ENCODE measurements at regions not wholly inside any gene's neighbourhood (a gene's known extent, or its start where the extent isn't known, plus 50 kb on each side); places are given as distances from the start of the nearest gene placed in this dataset.

DNA sequence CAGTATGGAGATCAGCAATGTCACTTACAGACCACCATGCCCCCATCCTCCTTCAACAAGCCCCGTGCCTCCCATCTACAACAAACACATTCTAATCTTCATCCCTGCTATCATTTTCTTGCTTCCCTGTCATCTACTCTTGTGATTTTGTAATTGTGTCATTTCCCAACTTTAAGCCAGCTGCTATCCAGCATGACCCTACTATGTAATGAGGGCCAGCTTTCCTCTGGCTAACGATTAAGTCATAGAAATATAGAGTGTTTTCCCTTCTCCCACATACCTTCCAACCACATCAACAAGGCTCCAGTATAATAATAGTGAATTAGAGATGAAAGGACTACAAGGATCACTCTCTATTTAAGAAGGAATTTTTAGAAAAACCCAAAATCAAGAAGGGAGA is 607.0 kb downstream of the TENT5A start:
- TF ChIP-seq, protein P1, sequence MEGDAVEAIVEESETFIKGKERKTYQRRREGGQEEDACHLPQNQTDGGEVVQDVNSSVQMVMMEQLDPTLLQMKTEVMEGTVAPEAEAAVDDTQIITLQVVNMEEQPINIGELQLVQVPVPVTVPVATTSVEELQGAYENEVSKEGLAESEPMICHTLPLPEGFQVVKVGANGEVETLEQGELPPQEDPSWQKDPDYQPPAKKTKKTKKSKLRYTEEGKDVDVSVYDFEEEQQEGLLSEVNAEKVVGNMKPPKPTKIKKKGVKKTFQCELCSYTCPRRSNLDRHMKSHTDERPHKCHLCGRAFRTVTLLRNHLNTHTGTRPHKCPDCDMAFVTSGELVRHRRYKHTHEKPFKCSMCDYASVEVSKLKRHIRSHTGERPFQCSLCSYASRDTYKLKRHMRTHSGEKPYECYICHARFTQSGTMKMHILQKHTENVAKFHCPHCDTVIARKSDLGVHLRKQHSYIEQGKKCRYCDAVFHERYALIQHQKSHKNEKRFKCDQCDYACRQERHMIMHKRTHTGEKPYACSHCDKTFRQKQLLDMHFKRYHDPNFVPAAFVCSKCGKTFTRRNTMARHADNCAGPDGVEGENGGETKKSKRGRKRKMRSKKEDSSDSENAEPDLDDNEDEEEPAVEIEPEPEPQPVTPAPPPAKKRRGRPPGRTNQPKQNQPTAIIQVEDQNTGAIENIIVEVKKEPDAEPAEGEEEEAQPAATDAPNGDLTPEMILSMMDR (conservative IDR thresholded peaks at IDR 0.05 in 1 of 2, IDR thresholded peaks at IDR 0.05 in 1 of 2; ENCODE audit: extremely low read depth in 1 of 2, insufficient read depth in 1 of 2, low read depth in 1 of 2, low read length in 2 of 2), result no peak
- TF ChIP-seq EZH2 (IDR thresholded peaks at IDR 0.05; ENCODE audit: borderline replicate concordance, low read length), result no peak
